Ovary (tissue), 7 donors: ENCODE measurements at regions not wholly inside any gene's neighbourhood (a gene's known extent, or its start where the extent isn't known, plus 50 kb on each side); places are given as distances from the start of the nearest gene placed in this dataset.

Experiments used
- DNase-seq, 5 donors: peaks; one replicate each; pipeline ENCODE4 v3.0.0-alpha.2; 2019 to 2020
- H3K27ac ChIP-seq, 2 donors: fragments of 200-600 bp; one replicate each; pipeline versions ENCODE4 v1.5.1 to v1.8.0; 2019 to 2022
- H3K27me3 ChIP-seq: fragments of 200-600 bp; one replicate; pipeline ENCODE4 v1.8.0; 2022
- H3K36me3 ChIP-seq: fragments of 200-600 bp; sonication (generic); one replicate; pipeline ENCODE4 v1.5.1; 2019
- H3K4me1 ChIP-seq: one replicate; pipeline ENCODE4 v1.8.1; 2013; ENCODE audit warnings: mild to moderate bottlenecking, moderate library complexity; ENCODE audit not compliant: insufficient read depth
- H3K4me3 ChIP-seq: fragments of 200-600 bp; sonication (generic); one replicate; pipeline ENCODE4 v1.5.1; 2017
- H3K9me3 ChIP-seq, 2 donors: fragments of 200-600 bp in 1 of 2; sonication (generic) in 1 of 2; one replicate each; pipeline versions ENCODE4 v1.5.1 to v1.8.1; 2013 to 2019; ENCODE audit warnings: mild to moderate bottlenecking in 1 of 2, moderate library complexity in 1 of 2
- EP300 ChIP-seq: sonication (generic); formaldehyde crosslinking; IDR thresholded peaks from one replicate; pipeline ENCODE4 v1.6.1; 2017; ENCODE audit warnings: antibody characterized with exemption
- POLR2A ChIP-seq: fragments of 450-650 bp; IDR thresholded peaks from one replicate; pipeline ENCODE4 v1.6.1; 2017; ENCODE audit warnings: antibody characterized with exemption, mild to moderate bottlenecking, moderate library complexity
- WGBS, 3 donors: extraction: QIAGEN DNeasy Blood & Tissue Kit in 1 of 3; methylation state at CpG; one replicate each; pipeline versions ENCODE4 v1.1.5 to v1.1.7; 2013 to 2017; 5-methylcytosine and 5-hydroxymethylcytosine counted together
- intact Hi-C, 4 donors: fragments of 100-400 bp; cut with DNase I; formaldehyde crosslinking; loops; one replicate each; pipeline versions ENCODE4 v1.11.0 to v1.15.1; 2022 to 2023
- TF ChIP-seq, protein P1 (sequence below), 3 donors: fragments of 450-650 bp in 2 of 3; fragments of 200-600 bp in 1 of 3; IDR thresholded peaks; one replicate each; pipeline versions ENCODE4 v1.5.1 to v1.8.0; 2016 to 2022; ENCODE audit warnings: antibody characterized with exemption in 3 of 3, mild to moderate bottlenecking in 1 of 3
- donor health status: DM: no; HTN: no; CAD: no; lungs with moderate emphysema.
- donor health status: DM: no; HTN: no; CAD: no.
- donor health status: Bipolar disorder and iron deficiency.
- donor health status: DM: no; HTN: no; CAD: no.
- donor health status: DM: yes; HTN: yes; CAD: no.

DNA sequence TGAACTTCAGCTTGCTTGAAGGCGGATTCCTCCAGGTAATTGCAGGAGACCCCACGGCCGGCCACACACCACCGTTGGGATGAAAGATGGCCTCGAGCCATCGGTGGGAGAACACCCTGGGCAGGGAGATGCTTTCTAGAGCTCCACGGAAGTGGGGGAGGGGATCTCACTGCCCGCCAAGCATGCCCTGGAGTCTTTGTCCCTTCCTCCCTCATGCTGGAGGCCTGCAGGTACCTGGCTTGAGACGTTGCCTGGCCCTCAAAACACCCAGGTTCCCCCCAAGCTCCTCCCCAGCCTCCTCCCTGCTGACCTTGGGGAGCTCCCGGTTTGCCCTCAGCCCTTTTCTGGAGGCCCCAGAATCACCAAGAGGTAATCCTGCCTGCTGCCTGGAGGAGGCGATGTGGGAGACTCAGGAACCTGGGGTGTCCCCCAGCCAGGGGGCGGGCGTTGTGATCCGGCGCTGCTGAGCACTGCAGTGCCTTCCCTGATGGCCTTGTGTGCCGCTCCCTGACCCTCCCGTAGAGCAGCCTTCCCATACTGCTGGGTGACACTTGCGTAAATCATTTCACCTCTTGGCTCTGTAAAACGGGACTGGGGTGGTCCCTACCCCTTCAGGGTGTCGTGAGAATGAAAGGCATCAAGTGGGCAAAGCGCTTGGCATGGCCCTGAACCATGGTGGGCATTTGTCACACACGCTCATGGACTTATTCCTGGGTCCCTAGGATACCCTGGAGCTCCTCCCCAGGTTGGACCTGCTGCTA, 91.4 kb downstream of the CEBPB start:
- Histone ChIP-seq H3K4me3 (no peak overlapping the region), H3K27ac (no peak overlapping the region), H3K9me3 (no peaks in the 10 kb centered on the region), H3K27me3 (no peaks in the 10 kb centered on the region), H3K36me3 (no peaks in the 10 kb centered on the region), H3K4me1 (peaks cover 30% of the 10 kb centered on the region)
- intact Hi-C loops, result loop anchor here in 2 of 4 donors (10.0 kb wide), 2 partner anchors 103 to 183 kb away; no protein-coding TSS in a partner anchor
- TF ChIP-seq EP300 (no peak), POLR2A (no peak)
- TF ChIP-seq, protein P1, sequence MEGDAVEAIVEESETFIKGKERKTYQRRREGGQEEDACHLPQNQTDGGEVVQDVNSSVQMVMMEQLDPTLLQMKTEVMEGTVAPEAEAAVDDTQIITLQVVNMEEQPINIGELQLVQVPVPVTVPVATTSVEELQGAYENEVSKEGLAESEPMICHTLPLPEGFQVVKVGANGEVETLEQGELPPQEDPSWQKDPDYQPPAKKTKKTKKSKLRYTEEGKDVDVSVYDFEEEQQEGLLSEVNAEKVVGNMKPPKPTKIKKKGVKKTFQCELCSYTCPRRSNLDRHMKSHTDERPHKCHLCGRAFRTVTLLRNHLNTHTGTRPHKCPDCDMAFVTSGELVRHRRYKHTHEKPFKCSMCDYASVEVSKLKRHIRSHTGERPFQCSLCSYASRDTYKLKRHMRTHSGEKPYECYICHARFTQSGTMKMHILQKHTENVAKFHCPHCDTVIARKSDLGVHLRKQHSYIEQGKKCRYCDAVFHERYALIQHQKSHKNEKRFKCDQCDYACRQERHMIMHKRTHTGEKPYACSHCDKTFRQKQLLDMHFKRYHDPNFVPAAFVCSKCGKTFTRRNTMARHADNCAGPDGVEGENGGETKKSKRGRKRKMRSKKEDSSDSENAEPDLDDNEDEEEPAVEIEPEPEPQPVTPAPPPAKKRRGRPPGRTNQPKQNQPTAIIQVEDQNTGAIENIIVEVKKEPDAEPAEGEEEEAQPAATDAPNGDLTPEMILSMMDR (IDR thresholded peaks at IDR 0.05), result no peak
- WGBS, 3 donors, result 81 to 86% (median 85%) methylated on average over 22 of the region's 22 CpGs
- DNase-seq, result peak in 2 of 5 donors; percentile 41 to 53

DNA sequence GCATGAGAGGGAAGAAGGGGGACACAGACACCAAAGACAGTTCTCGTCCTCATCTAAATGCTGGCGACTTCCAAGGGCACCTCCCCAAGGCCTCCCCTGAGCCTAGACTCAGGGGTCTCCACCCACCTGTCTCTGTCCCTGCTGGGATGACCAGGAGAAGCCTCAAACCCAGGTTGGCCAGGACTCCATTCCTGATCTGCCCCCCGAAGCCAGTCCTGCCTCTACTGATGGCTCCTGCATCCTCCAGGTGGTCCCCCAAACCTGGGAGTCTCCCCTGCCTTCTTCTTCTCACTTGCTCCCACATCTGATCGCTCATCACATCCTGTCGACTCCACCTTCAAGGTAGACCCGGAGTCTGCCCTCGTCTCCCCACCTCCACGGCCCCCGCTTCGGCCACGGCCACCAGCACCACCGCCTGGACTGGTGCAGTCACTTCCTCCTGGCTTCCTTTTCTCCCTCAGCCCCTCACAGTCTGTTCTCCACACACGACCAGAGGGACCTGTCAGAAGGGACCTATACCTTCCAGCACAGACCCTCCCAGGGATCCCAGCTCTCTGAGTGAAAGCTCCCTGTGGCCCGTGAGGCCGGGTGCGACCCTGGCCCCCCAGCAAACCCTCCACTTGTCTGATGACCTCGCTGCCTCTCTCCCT, 92.1 kb downstream of the CEBPB start:
- WGBS, 3 donors, result 72 to 79% (median 76%) methylated on average over 17 of the region's 17 CpGs
- peaks cover 30% of the 10 kb centered on the region for H3K4me1 ChIP-seq
- H3K27ac ChIP-seq, result peak overlapping the region in 1 of 2 donors; percentile 13
- H3K27me3 ChIP-seq, result no peaks in the 10 kb centered on the region
- H3K36me3 ChIP-seq, result no peaks in the 10 kb centered on the region
- intact Hi-C loops, result loop anchor here in 2 of 4 donors (10.0 kb wide), 2 partner anchors 102 to 182 kb away; no protein-coding TSS in a partner anchor
- TF ChIP-seq, protein P1 (IDR thresholded peaks at IDR 0.05), result no peak
- TF ChIP-seq EP300 (no peak), POLR2A (no peak)
- no peak overlapping the region for H3K4me3 ChIP-seq
- no peaks in the 10 kb centered on the region for H3K9me3 ChIP-seq
- DNase-seq, result peak in 1 of 5 donors; percentile 33

DNA sequence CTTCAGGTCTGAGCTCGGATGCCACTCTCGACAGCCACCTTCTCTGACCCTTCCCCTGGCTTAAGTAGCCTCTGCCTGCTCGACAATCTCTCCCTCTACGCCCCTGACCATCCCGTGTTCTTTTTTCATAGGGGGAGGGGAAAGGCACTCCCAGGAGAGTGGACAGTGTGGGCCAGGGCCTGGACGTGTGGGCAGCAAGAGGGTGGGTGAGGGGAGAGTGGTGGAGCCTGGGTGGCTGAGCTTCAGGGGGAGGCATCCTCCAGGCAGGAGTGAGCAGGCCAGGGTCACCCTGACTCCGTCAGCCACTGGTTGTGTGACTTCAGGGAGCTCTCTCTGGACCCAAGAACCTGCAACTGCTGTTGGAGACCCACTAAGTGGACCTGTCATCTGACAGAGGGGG, 92.7 kb downstream of the CEBPB start:
- intact Hi-C loops, result loop anchor here in 2 of 4 donors (10.0 kb wide), 2 partner anchors 101 to 181 kb away; no protein-coding TSS in a partner anchor
- no peaks in the 10 kb centered on the region for H3K9me3 ChIP-seq
- H3K36me3 ChIP-seq, result no peaks in the 10 kb centered on the region
- WGBS, 3 donors, result 57 to 64% (median 59%) methylated on average over 7 of the region's 7 CpGs
- peak overlapping the region in 1 of 2 donors; percentile 95 for H3K27ac ChIP-seq
- DNase-seq, result peak in 1 of 5 donors; percentile 34
- H3K4me1 ChIP-seq, result peaks cover 30% of the 10 kb centered on the region
- no peaks in the 10 kb centered on the region for H3K27me3 ChIP-seq
- H3K4me3 ChIP-seq, result no peak overlapping the region
- TF ChIP-seq, protein P1 (IDR thresholded peaks at IDR 0.05), result no peak
- no peak for TF ChIP-seq POLR2A
- no peak for TF ChIP-seq EP300

DNA sequence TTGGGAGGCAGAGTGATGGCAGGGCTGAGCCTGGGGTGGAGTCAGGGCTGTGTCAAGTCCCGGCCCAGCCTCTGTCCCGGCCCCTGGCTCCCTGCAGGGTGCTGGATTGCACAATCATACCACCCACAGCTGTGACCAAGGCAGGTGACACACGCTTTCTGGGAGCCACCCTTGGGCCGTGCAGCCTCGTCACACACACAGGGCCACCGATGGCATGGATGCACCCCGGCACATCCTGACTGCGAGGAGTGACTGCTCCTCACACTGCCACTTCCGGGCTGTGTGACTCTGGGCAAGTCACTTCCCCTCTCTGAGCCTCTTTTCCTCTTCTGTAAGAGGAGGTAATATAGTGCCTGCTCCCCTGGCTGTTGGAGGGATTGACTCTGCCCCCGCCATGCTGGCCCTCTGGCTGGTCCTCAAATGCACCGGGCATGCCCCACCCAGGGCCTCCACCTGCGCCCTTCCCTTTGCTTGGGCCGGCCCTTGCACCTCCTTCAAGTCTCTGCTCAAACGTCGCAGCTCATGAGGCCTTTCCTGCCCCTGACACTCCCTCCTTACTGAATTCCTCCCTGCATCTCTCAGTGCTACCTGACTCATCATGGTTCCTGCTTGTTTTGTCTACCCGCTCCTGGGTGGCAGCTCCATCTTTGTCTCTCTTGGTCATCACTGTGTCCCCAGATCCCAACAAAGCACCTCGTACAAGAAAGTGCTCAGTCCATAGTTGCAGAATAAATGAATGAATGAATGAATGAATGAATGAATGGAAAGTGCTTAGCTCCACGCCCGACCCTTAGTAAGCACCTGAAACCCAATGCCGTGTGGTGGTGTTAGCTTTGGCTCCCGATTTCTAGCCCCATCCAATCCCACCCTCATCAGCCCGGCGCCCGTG, 93.5 kb downstream of the CEBPB start:
- peak in 3 of 5 donors; percentile 44 to 64 (median 56) for DNase-seq

More for the DNA sequence above, 93.5 kb downstream of the CEBPB start:
- Histone ChIP-seq H3K27me3 (no peaks in the 10 kb centered on the region), H3K27ac (peak overlapping the region; percentile 92 to 95), H3K36me3 (no peaks in the 10 kb centered on the region), H3K4me1 (peaks cover 27% of the 10 kb centered on the region), H3K4me3 (no peak overlapping the region), H3K9me3 (no peaks in the 10 kb centered on the region)
- WGBS, 3 donors, result 46 to 52% (median 47%) methylated on average over 24 of the region's 24 CpGs
- TF ChIP-seq, protein P1 (IDR thresholded peaks at IDR 0.05), result no peak
- TF ChIP-seq POLR2A, result no peak
- no peak for TF ChIP-seq EP300
- intact Hi-C loops, result loop anchor here in 2 of 4 donors (2.0 to 10.0 kb wide), 3 partner anchors 93 to 181 kb away; partner anchors contain the start of gene CEBPB (in 1 of the 2)
